Nephron (organoid): ENCODE measurements at regions not wholly inside any gene's neighbourhood (a gene's known extent, or its start where the extent isn't known, plus 50 kb on each side); places are given as distances from the start of the nearest gene placed in this dataset.

Experiments used
- H3K27ac Mint-ChIP-seq, 3 experiments: 2 replicates each; pipeline ENCODE4 v1.8.0; 2020; ENCODE audit warnings: mixed read lengths in 3 of 3, mild to moderate bottlenecking in 2 of 3, moderate library complexity in 1 of 3
- H3K27me3 Mint-ChIP-seq: 2 replicates; pipeline ENCODE4 v1.8.0; 2021; ENCODE audit warnings: low read depth, mild to moderate bottlenecking, moderate library complexity, mixed read lengths
- H3K36me3 Mint-ChIP-seq: 2 replicates; pipeline ENCODE4 v1.8.0; 2020; ENCODE audit warnings: low read depth, mixed read lengths
- H3K4me1 Mint-ChIP-seq: 2 replicates; pipeline ENCODE4 v1.8.0; 2020; ENCODE audit warnings: mixed read lengths
- H3K4me3 Mint-ChIP-seq, 3 experiments: 2 replicates each; pipeline ENCODE4 v1.8.0; 2020; ENCODE audit warnings: mild to moderate bottlenecking in 3 of 3, mixed read lengths in 3 of 3, moderate library complexity in 2 of 3
- H3K9me3 Mint-ChIP-seq: 2 replicates; pipeline ENCODE4 v1.8.0; 2020; ENCODE audit warnings: mixed read lengths
- CTCF ChIP-seq, 3 experiments: fragments of 200-600 bp; sonication (generic); IDR thresholded peaks; one replicate each; pipeline ENCODE4 v1.5.0; 2021; ENCODE audit warnings: antibody characterized with exemption in 3 of 3; ENCODE audit not compliant: unreplicated experiment in 3 of 3

- no peak for TF ChIP-seq CTCF (IDR thresholded peaks at IDR 0.05; ENCODE audit: unreplicated experiment in 3 of 3)
- H3K9me3 Mint-ChIP-seq: peaks cover 11% of the 10 kb centered on the region
- H3K27ac Mint-ChIP-seq: no peak overlapping the region
- no peak overlapping the region for H3K4me3 Mint-ChIP-seq
- H3K27me3 Mint-ChIP-seq: peaks cover 12% of the 10 kb centered on the region
- H3K36me3 Mint-ChIP-seq: no peaks in the 10 kb centered on the region
- H3K4me1 Mint-ChIP-seq: peaks cover 12% of the 10 kb centered on the region
Observed at GRCh38 chr20:24761220-24762065, 187.6 kb upstream of the CST7 start.

DNA sequence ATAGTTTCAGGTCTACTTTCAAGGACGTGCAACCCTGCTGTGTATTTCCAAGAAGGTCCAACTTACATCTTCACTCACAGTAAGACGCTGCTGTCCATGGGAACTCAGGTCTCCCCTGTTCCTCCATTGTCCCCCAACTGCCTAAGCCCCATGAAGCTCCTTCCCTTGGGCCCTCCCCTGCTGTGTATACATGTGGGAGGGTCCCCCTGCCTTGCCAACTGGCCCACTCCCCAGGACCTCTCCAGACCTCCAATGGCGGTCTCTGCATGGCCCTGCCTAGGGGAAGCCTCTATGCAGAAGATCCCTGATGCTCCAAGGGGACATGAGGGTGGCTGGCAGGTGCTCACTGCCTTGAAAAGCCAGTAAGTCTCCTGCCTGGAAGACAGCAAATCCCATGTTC is 186.7 kb upstream of the CST7 start:
- Mint-ChIP-seq H3K9me3 (peaks cover 11% of the 10 kb centered on the region), H3K4me3 (no peak overlapping the region), H3K27me3 (peaks cover 12% of the 10 kb centered on the region), H3K36me3 (no peaks in the 10 kb centered on the region), H3K27ac (no peak overlapping the region), H3K4me1 (peaks cover 12% of the 10 kb centered on the region)
- no peak for TF ChIP-seq CTCF (IDR thresholded peaks at IDR 0.05; ENCODE audit: unreplicated experiment in 3 of 3)

DNA sequence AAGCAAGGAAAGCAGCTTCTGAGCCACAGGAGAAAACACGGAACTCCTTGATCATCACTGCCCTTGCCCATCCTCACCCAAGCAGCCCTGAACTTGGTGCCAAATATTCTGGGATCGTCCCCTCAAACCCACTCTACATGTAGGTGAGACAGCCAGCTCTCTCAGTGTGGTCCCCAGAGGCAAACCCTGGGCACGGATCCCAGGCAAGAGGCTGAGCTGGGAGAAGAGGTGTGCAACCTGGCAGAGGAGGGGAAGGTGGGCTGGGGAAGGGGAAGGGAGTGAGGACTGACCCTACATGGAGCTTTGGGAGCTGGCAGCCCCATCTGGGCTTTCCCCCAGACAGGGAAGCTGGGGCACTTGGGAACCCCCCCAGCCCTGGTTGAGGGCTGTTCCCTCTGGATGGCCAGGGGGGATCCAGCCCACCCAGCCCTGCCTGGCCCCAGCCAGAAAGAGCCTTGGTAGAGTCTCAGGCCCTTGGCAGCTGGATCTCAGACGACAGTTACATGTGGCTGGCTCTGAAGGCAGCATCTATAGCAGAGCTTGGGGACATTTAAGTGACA is 186.2 kb upstream of the CST7 start:
- TF ChIP-seq CTCF (IDR thresholded peaks at IDR 0.05; ENCODE audit: unreplicated experiment in 3 of 3): no peak
- no peak overlapping the region for H3K27ac Mint-ChIP-seq
- peaks cover 11% of the 10 kb centered on the region for H3K9me3 Mint-ChIP-seq
- H3K36me3 Mint-ChIP-seq: no peaks in the 10 kb centered on the region
- H3K4me1 Mint-ChIP-seq: peaks cover 12% of the 10 kb centered on the region
- no peak overlapping the region for H3K4me3 Mint-ChIP-seq
- peaks cover 12% of the 10 kb centered on the region for H3K27me3 Mint-ChIP-seq

DNA sequence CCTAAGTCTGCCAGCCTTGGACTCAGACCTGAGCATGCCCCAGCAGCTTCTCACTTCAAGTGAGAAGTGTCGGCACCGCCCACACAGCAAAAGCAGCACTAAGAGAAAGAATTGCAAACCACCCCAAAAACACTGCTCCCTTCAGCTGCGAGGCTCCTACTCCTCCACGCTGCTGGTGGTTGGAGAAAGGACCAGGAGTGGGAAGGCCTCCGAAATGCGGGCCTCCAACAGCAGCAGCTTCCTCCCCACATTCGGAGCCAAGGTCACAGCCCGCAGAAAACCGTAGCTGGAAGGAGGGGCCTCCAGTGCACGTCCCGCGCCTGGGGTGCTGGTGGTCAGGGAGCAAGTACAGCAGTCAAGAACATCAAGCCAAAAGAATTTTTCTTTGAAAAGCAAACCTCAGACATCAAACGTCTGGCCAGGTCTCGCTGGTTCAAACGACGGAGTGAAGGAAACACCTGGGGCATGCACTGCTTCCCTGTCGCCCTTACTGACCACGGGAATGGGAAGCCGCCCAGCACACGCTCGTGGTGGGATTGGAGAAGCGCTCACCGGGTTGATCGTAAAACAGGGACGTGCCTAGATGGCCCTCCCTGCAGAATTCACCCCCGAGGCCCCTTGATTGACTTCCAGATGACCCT is 185.6 kb upstream of the CST7 start:
- no peak for TF ChIP-seq CTCF (IDR thresholded peaks at IDR 0.05; ENCODE audit: unreplicated experiment in 3 of 3)
- Mint-ChIP-seq H3K27ac (no peak overlapping the region), H3K4me1 (peaks cover 18% of the 10 kb centered on the region), H3K4me3 (no peak overlapping the region), H3K27me3 (peaks cover 12% of the 10 kb centered on the region), H3K36me3 (no peaks in the 10 kb centered on the region), H3K9me3 (peaks cover 11% of the 10 kb centered on the region)

GRCh38 chr20:24764027-24764793 is 184.9 kb upstream of the CST7 start:
- no peak overlapping the region for H3K4me3 Mint-ChIP-seq
- TF ChIP-seq CTCF (IDR thresholded peaks at IDR 0.05; ENCODE audit: unreplicated experiment in 3 of 3): no peak
- H3K9me3 Mint-ChIP-seq: peaks cover 11% of the 10 kb centered on the region
- no peak overlapping the region for H3K27ac Mint-ChIP-seq
- no peaks in the 10 kb centered on the region for H3K36me3 Mint-ChIP-seq
- peaks cover 25% of the 10 kb centered on the region for H3K4me1 Mint-ChIP-seq
- H3K27me3 Mint-ChIP-seq: peaks cover 12% of the 10 kb centered on the region
